GM12878 (cell line): ENCODE measurements at regions not wholly inside any gene's neighbourhood (a gene's known extent, or its start where the extent isn't known, plus 50 kb on each side); places are given as distances from the start of the nearest gene placed in this dataset.

Experiments
- ATAC-seq: fragments of 200-7000 bp; cut with Tn5 transposase; 3 replicates; pipeline ENCODE4 v1.9.1; 2020; ENCODE audit warnings: mild to moderate bottlenecking, moderate library complexity
- BruUV-seq: library from RNA; stranded (reverse); fragments of 400-500 nt; replicated peaks from 2 replicates; lab custom pipeline; 2021; lab: Mats Ljungman, UMichigan
- CTCF ChIA-PET: fragments of 300-600 bp; sonication (Branson Sonifier 250); formaldehyde crosslinking; extraction: SDS; loops from one replicate; lab custom pipeline; 2021; ENCODE audit warnings: inconsistent platforms; lab: Yijun Ruan, JAX
- POLR2A ChIA-PET: fragments of 350-600 bp; formaldehyde crosslinking; extraction: SDS; loops from one replicate; lab custom pipeline; 2021; ENCODE audit warnings: inconsistent platforms; lab: Charles Lee
- RAD21 ChIA-PET: fragments of 300-600 bp; sonication (Branson Sonifier 250); formaldehyde crosslinking; loops from one replicate; lab custom pipeline; 2023; ENCODE audit warnings: antibody characterized with exemption; ENCODE audit not compliant: unreplicated experiment; lab: Charles Lee
- SMC1A ChIA-PET: fragments of 300-600 bp; sonication (Branson Sonifier 250); formaldehyde crosslinking; loops from one replicate; lab custom pipeline; 2023; ENCODE audit not compliant: unreplicated experiment, uncharacterized antibody; lab: Charles Lee
- DNase-seq: peaks from one replicate; pipeline ENCODE4 v3.0.0-alpha.2; 2011; ENCODE audit warnings: low read depth, low spot score
- FAIRE-seq: peaks from 3 replicates; lab custom pipeline; 2011; peaks lifted over from hg19 to GRCh38; lab: Jason Lieb, UNC
- H2AFZ ChIP-seq: 2 replicates; pipeline ENCODE4 v1.6.0; 2011; ENCODE audit warnings: low read depth, low read length, control low read depth; ENCODE audit not compliant: control insufficient read depth
- H3K27ac ChIP-seq: 2 replicates; pipeline ENCODE4 v1.5.1; 2011; ENCODE audit warnings: control low read depth; ENCODE audit not compliant: control insufficient read depth, insufficient read depth
- H3K27me3 ChIP-seq, 2 experiments: replicated peaks in 1 of 2; 2 replicates each; pipeline versions ENCODE4 v1.6.0 to v1.6.1; 2011; ENCODE audit warnings: low read length in 1 of 2; ENCODE audit not compliant: control insufficient read depth in 2 of 2, insufficient read depth in 2 of 2
- H3K36me3 ChIP-seq, 2 experiments: 2 replicates each; pipeline ENCODE4 v1.5.1; 2011; ENCODE audit warnings: low read length in 1 of 2; ENCODE audit not compliant: control insufficient read depth in 2 of 2, insufficient read depth in 2 of 2
- H3K4me1 ChIP-seq: 2 replicates; pipeline ENCODE4 v1.6.1; 2011; ENCODE audit warnings: mild to moderate bottlenecking, low read length, moderate library complexity, mixed read lengths; ENCODE audit not compliant: control insufficient read depth, insufficient read depth
- H3K4me2 ChIP-seq: 2 replicates; pipeline ENCODE4 v1.6.0; 2011; ENCODE audit warnings: control low read depth; ENCODE audit not compliant: control insufficient read depth, insufficient read depth
- H3K4me3 ChIP-seq: fragments of 200-600 bp; sonication (generic); 2 replicates; pipeline ENCODE4 v1.5.1; 2016
- H3K79me2 ChIP-seq: 2 replicates; pipeline ENCODE4 v1.6.0; 2011; ENCODE audit warnings: low read length; ENCODE audit not compliant: control insufficient read depth, insufficient read depth
- H3K9ac ChIP-seq: 2 replicates; pipeline ENCODE4 v1.8.0; 2011; ENCODE audit warnings: low read length, control low read depth, mixed read lengths; ENCODE audit not compliant: control insufficient read depth, insufficient read depth
- H3K9me3 ChIP-seq: replicated peaks from 3 replicates; pipeline ENCODE4 v1.5.1; 2011; ENCODE audit warnings: mild to moderate bottlenecking, low read length; ENCODE audit not compliant: control insufficient read depth, insufficient read depth
- H4K20me1 ChIP-seq: 2 replicates; pipeline ENCODE4 v1.6.0; 2011; ENCODE audit not compliant: control insufficient read depth, insufficient read depth
- CEBPZ ChIP-seq: fragments of 150-350 bp; IDR thresholded peaks from 2 replicates; pipeline ENCODE4 v1.6.1; 2016; ENCODE audit warnings: low read depth, low read length
- ELK1 ChIP-seq: IDR thresholded peaks from 2 replicates; pipeline ENCODE4 v1.6.1; 2012; ENCODE audit warnings: low read depth, low read length, improper control_type of control experiment
- EP300 ChIP-seq, 2 experiments: fragments of 150-350 bp in 1 of 2; IDR thresholded peaks; 2 replicates each; pipeline ENCODE4 v1.6.1; 2011 to 2012; ENCODE audit warnings: low read depth in 2 of 2, low read length in 2 of 2, borderline replicate concordance in 1 of 2, improper control_type of control experiment in 1 of 2, inconsistent platforms in 1 of 2; ENCODE audit not compliant: control insufficient read depth in 1 of 2
- FOS ChIP-seq: IDR thresholded peaks from 3 replicates; pipeline ENCODE4 v1.6.1; 2011; ENCODE audit warnings: borderline replicate concordance; ENCODE audit not compliant: insufficient read length; ENCODE audit errors: extremely low read depth
- GATAD2B ChIP-seq: fragments of 450-650 bp; conservative IDR thresholded peaks from 2 replicates; pipeline ENCODE4 v1.6.1; 2017; ENCODE audit warnings: low read depth, mild to moderate bottlenecking, moderate library complexity
- HCFC1 ChIP-seq: fragments of 150-350 bp; IDR thresholded peaks from 2 replicates; pipeline ENCODE4 v1.6.1; 2014; ENCODE audit warnings: low read length
- JUND ChIP-seq: IDR thresholded peaks from 2 replicates; pipeline ENCODE4 v1.6.1; 2012; ENCODE audit warnings: low read depth, mild to moderate bottlenecking, low read length, improper control_type of control experiment, moderate library complexity
- LARP7 ChIP-seq: fragments of 450-650 bp; IDR thresholded peaks from 2 replicates; pipeline ENCODE4 v1.6.1; 2017; ENCODE audit warnings: mild to moderate bottlenecking
- MEF2B ChIP-seq: fragments of 450-650 bp; IDR thresholded peaks from 2 replicates; pipeline ENCODE4 v1.6.1; 2018; ENCODE audit warnings: mild to moderate bottlenecking, moderate library complexity; ENCODE audit not compliant: partially characterized antibody, poor library complexity, severe bottlenecking
- NFXL1 ChIP-seq: fragments of 450-650 bp; IDR thresholded peaks from 2 replicates; pipeline ENCODE4 v1.6.1; 2017; ENCODE audit warnings: antibody characterized with exemption, mild to moderate bottlenecking, borderline replicate concordance
- RBBP5 ChIP-seq: fragments of 200-600 bp; sonication (generic); conservative IDR thresholded peaks from 2 replicates; pipeline ENCODE4 v1.6.1; 2016
- RCOR1 ChIP-seq: conservative IDR thresholded peaks from 2 replicates; pipeline ENCODE4 v1.6.1; 2012; ENCODE audit warnings: low read depth, low read length, improper control_type of control experiment
- REST ChIP-seq: IDR thresholded peaks from 2 replicates; pipeline ENCODE4 v1.6.1; 2012; ENCODE audit warnings: mild to moderate bottlenecking, low read depth, low read length
- SIX5 ChIP-seq: IDR thresholded peaks from 2 replicates; pipeline ENCODE4 v1.6.1; 2011; ENCODE audit warnings: mild to moderate bottlenecking, low read depth, low read length, moderate library complexity; ENCODE audit not compliant: severe bottlenecking
- ZNF207 ChIP-seq: fragments of 450-650 bp; IDR thresholded peaks from 2 replicates; pipeline ENCODE4 v1.6.1; 2014; ENCODE audit warnings: antibody characterized with exemption, mild to moderate bottlenecking, borderline replicate concordance
- WGBS: methylation state at CpG from one replicate; pipeline ENCODE4 v1.1.6; 2016; ENCODE audit warnings: low lambda C conversion rate; ENCODE audit not compliant: insufficient replicate concordance, insufficient coverage; ENCODE audit errors: missing lambda C conversion rate; 5-methylcytosine and 5-hydroxymethylcytosine counted together
- in situ Hi-C: fragments of 300-500 bp; cut with MboI; formaldehyde crosslinking; loops from 9 replicates; pipeline ENCODE4 v1.14.3; 2018; ENCODE audit warnings: mixed read lengths
- intact Hi-C: fragments of 100-400 bp; cut with micrococcal nuclease; formaldehyde crosslinking; loops from one replicate; pipeline ENCODE4 v1.14.2; 2022; ENCODE audit not compliant: unreplicated experiment

- no peak for TF ChIP-seq NFXL1
- no peak for TF ChIP-seq CEBPZ
- TF ChIP-seq LARP7 = no peak
- TF ChIP-seq FOS = no peak
- TF ChIP-seq HCFC1 = no peak
- TF ChIP-seq JUND = no peak
These were observed 897.8 kb upstream of the PHF14 start (continued) for GRCh38 chr7:10075866-10076265.

GRCh38 chr7:10076660-10077300 lies 896.9 kb upstream of the PHF14 start:
- ChIA-PET SMC1A (no interaction called here), CTCF (no interaction called here), POLR2A (no interaction called here), RAD21 (no interaction called here)
- no peaks in the 10 kb centered on the region for H3K27me3 ChIP-seq
- no peaks in the 10 kb centered on the region for H3K36me3 ChIP-seq
- DNase-seq (no peak), FAIRE-seq (no peak), ATAC-seq (no peak)
- in situ Hi-C loops (no loop called here), intact Hi-C loops (no loop called here)
- WGBS = 32% methylated on average over 4 of the region's 4 CpGs
- no TSS peak for BruUV-seq
- no peak overlapping the region for H3K9ac ChIP-seq
- H3K4me1 ChIP-seq = no peaks in the 10 kb centered on the region
- no peak overlapping the region for H2AFZ ChIP-seq
- no peak overlapping the region for H3K4me2 ChIP-seq
- H3K9me3 ChIP-seq = no peaks in the 10 kb centered on the region
- H3K27ac ChIP-seq = no peak overlapping the region
- no peaks in the 10 kb centered on the region for H3K79me2 ChIP-seq
- H3K4me3 ChIP-seq = no peak overlapping the region
- no peaks in the 10 kb centered on the region for H4K20me1 ChIP-seq
- TF ChIP-seq REST (no peak), EP300 (IDR thresholded peaks at IDR 0.05; ENCODE audit: borderline replicate concordance in 1 of 2, control insufficient read depth in 1 of 2, low read depth in 2 of 2, low read length in 2 of 2) (no peak), RBBP5 (no peak), RCOR1 (no peak), GATAD2B (no peak), JUND (no peak), ELK1 (no peak), SIX5 (no peak), MEF2B (no peak), ZNF207 (no peak)
